GM10248 (cell line): ENCODE measurements at regions not wholly inside any gene's neighbourhood (a gene's known extent, or its start where the extent isn't known, plus 50 kb on each side); places are given as distances from the start of the nearest gene placed in this dataset.
A peak's percentile ranks its signal among the peaks of the same experiment; 100 is the strongest.
"Not testable (repeated sequence)": the region's sequence is repeated elsewhere in the genome, so short reads cannot be mapped to it uniquely, and the experiment has no call there.

Experiments
- CTCF ChIA-PET: fragments of 300-600 bp; sonication (Branson Sonifier 250); formaldehyde crosslinking; extraction: SDS; loops from one replicate; lab custom pipeline; 2021; ENCODE audit warnings: antibody characterized with exemption; lab: Yijun Ruan, JAX
- POLR2A ChIA-PET: fragments of 350-650 bp; sonication (Branson Sonifier 250); formaldehyde crosslinking; extraction: SDS; loops from one replicate; lab custom pipeline; 2020; ENCODE audit warnings: antibody characterized with exemption; lab: Yijun Ruan, JAX
- DNase-seq: peaks from one replicate; pipeline ENCODE4 v3.0.0; 2012; ENCODE audit errors: extremely low spot score
- CTCF ChIP-seq: IDR thresholded peaks from 2 replicates; pipeline ENCODE4 v1.5.1; 2012; ENCODE audit warnings: mild to moderate bottlenecking, low read depth; ENCODE audit errors: extremely low read depth, missing control alignments, control extremely low read depth

DNA sequence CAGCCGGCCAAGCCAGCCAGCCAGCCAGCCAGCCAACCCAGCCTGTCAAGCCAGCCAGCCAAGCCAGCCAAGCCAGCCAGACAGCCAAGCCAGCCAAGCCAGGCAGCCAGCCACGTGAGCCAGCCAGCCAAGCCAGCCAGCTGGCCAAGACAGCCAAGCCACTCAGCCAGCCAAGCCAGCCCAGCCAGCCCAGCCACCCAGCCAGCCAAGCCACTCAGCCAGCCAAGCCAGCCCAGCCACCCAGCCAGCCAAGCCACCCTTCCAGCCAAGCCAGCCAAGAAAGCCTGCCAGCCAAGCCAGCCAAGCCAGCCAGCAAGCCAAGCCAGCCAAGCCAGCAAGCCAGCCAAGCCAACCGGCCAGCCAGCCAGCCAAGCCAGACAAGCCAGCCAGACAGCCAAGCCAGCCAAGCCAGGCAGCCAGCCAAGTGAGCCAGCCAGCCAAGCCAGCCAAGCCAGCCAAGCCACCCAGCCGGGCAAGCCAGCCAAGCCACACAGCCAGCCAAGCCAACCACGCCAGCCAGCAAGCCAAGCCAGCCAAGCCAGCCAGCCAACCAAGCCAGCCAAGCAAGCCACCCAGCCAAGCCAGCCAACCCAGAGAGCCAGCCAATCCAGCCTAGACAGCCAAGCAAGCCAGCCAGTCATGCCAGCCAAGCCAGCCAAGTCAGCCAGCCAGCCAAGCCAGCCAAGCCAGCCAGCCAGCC is 199.5 kb downstream of the GOLGA6L6 start:
- POLR2A ChIA-PET: no interaction called here
- peak; percentile 28 for DNase-seq
- CTCF ChIA-PET: interaction anchor here (1.1 kb wide), 1 partner anchor 319 kb away, joined by 3 read pairs; no protein-coding TSS in a partner anchor
- TF ChIP-seq CTCF: no peak

GRCh38 chr15:20340931-20341661 is 200.5 kb downstream of the GOLGA6L6 start:
- CTCF ChIA-PET: interaction anchor here (0.8 to 1.1 kb wide), 3 partner anchors 10 to 320 kb away, joined by 3 to 4 read pairs (median 3); no protein-coding TSS in a partner anchor
- peak; percentile 54 for DNase-seq

GRCh38 chr15:20340331-20340811 is 201.2 kb downstream of the GOLGA6L6 start:
- no peak for TF ChIP-seq CTCF
- ChIA-PET POLR2A (no interaction called here), CTCF (interaction anchor here (1.1 kb wide), 1 partner anchor 14 kb away, joined by 4 read pairs; no protein-coding TSS in a partner anchor)
- DNase-seq: peak; percentile 42

More at GRCh38 chr15:20340931-20341661, 200.5 kb downstream of the GOLGA6L6 start:
- TF ChIP-seq CTCF: no peak
- POLR2A ChIA-PET: no interaction called here

GRCh38 chr15:20339086-20339791 is 202.4 kb downstream of the GOLGA6L6 start:
- POLR2A ChIA-PET: not testable (repeated sequence)

GRCh38 chr15:20338671-20339070 is 202.9 kb downstream of the GOLGA6L6 start:
- DNase-seq, CTCF ChIA-PET, POLR2A ChIA-PET: not testable (repeated sequence)

More at GRCh38 chr15:20339086-20339791, 202.4 kb downstream of the GOLGA6L6 start:
- DNase-seq: peak; percentile 7
- peak; percentile 0 for TF ChIP-seq CTCF
- CTCF ChIA-PET: not testable (repeated sequence)

DNA sequence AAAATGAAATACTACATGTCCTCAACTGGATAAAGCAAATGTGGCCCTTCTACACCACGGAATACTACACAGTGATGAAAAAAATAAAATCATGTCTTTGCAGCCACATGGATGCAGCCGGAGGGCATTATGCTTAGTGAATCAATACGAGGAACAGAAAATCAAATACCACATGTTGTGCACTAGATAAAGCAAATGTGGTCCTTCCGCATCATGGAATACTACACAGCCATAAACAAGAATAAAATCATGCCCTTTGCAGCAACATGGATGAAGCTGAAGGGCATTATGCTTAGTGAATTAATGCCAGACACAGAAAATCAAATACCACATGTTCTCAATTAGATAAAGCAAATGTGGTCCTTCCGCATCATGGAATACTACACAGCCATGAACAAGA is 204.4 kb downstream of the GOLGA6L6 start:
- POLR2A ChIA-PET, CTCF ChIA-PET, DNase-seq: not testable (repeated sequence)

GRCh38 chr15:20334451-20334850 is 207.1 kb downstream of the GOLGA6L6 start:
- POLR2A ChIA-PET, CTCF ChIA-PET, DNase-seq: not testable (repeated sequence)

DNA sequence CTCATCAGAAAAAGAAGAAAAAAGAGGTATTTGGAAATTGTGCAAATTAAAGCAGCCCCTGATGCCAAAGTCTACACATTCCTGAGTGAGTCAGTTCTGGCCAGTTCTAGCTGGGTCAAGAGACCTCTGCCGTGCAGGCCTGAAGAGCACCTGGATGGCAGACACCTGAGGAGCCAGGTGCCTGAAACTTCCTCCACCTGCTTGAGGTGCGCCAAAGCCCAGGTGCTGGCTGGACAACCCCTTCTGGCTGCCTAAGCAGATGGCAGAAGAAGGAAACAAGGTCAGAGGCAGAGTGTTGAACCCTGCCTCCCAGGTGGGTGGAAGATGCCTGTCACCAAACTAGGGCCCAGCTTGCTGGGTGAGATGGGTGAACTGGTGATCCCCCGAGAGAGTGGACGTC is 215.8 kb downstream of the GOLGA6L6 start:
- CTCF ChIA-PET, POLR2A ChIA-PET, DNase-seq: not testable (repeated sequence)

DNA sequence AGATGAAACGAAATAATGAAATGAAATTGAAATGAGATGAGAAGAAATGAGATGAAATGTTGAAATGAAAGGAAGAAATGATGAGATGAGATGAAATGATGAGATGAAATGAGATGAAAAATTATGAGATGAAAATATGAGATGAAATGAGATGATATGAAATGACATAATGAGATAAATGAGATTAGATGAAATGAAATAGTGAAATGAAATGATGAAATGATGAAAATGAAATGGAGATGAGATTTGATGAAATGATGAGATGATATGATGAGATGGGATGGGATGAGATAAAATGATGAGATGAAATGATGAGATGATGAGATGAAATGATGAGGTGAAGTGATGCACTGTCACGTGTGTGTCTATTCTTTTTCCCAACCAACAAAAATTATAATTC is 224.5 kb downstream of the GOLGA6L6 start:
- CTCF ChIA-PET, DNase-seq, POLR2A ChIA-PET: not testable (repeated sequence)

- CTCF ChIA-PET: interaction anchor here (0.9 kb wide), 1 partner anchor 13 kb away, joined by 3 read pairs; no protein-coding TSS in a partner anchor
- POLR2A ChIA-PET, DNase-seq: not testable (repeated sequence)
These were observed 230.5 kb downstream of the GOLGA6L6 start for GRCh38 chr15:20311014-20311680.
